ENCODE measurements at regions not wholly inside any gene's neighbourhood (a gene's known extent, or its start where the extent isn't known, plus 50 kb on each side); places are given as distances from the start of the nearest gene placed in this dataset.
A peak's percentile ranks its signal among the peaks of the same experiment; 100 is the strongest.

DNA sequence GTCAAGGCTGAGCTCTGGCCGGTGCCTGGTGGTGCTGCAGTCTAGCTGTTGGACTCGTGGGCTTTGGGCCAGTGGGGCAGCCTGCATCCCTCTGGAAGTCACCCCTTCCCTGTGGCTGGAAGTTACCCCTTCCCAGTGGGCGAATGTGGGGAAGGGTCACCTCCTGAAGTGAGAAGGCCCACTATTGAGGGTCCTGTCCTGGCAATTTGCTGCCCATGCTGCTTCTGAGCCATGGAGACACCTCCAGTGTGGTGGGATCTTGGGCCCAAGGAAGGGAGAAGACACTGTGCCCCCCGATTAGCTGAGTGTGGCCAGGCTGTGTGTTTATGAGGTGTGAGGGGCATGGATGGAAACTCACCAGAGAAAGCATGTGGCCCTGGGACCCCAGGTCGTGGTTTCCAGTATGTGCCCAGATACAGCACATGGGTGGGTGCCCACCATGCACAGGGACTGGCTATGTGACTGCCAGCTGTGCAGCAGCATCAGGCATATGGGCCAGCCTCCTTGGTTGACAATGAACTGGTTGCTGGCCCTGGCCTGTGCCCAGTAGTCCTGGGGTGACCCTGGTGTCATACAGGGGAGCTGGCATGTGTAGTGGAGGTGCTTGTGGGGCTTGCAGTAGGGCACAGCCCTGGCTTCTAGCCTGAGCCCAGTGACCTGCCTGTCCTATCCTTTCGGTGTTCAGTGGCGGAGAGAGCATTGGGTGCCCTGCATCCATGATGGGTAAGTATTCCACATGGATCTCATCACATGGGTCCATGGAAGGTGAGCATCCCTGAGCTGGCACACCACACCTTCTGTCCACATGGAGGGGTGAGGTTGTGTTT is 221.2 kb downstream of the SNRPN start:
- peak; percentile 1 for DNase-seq
- Histone ChIP-seq H3K4me2 (no peak overlapping the region), H3F3A (replicated peaks; ENCODE audit: insufficient read depth) (no peaks in the 10 kb centered on the region), H3K4me1 (ENCODE audit: control insufficient read depth in 1 of 2, insufficient read depth in 2 of 2, low read depth in 1 of 2, low read length in 1 of 2) (no peaks in the 10 kb centered on the region), H2AFZ (ENCODE audit: low read depth) (no peak overlapping the region), H3K9me2 (no peaks in the 10 kb centered on the region), H3K9me3 (no peaks in the 10 kb centered on the region), H3K27ac (ENCODE audit: low read depth in 2 of 2, low read length in 1 of 2) (no peak overlapping the region), H3K4me3 (ENCODE audit: low read depth in 2 of 2, low read length in 1 of 2) (no peak overlapping the region), H3K36me3 (replicated peaks in 1 of 2; ENCODE audit: control insufficient read depth in 1 of 2, insufficient read depth in 2 of 2, low read length in 1 of 2) (no peaks in the 10 kb centered on the region), H4K20me1 (ENCODE audit: insufficient read depth) (no peaks in the 10 kb centered on the region), H3K27me3 (ENCODE audit: insufficient read depth) (no peaks in the 10 kb centered on the region), H3K9ac (no peak overlapping the region), H3K79me2 (ENCODE audit: insufficient read depth) (no peaks in the 10 kb centered on the region)
- POLR2A ChIA-PET, result no interaction called here
- TF ChIP-seq USF1 (IDR thresholded peaks at IDR 0.05; ENCODE audit: borderline replicate concordance, low read depth), result no peak
- no peak for TF ChIP-seq PBX3 (IDR thresholded peaks at IDR 0.05)
- no peak for TF ChIP-seq CHD2 (IDR thresholded peaks at IDR 0.05; ENCODE audit: low read length, partially characterized antibody)
- no peak for TF ChIP-seq MAX (IDR thresholded peaks at IDR 0.05; ENCODE audit: low read depth)
- TF ChIP-seq YY1 (IDR thresholded peaks at IDR 0.05; ENCODE audit: low read depth), result no peak
- TF ChIP-seq GATA2 (CRISPR knock-in tag; IDR thresholded peaks at IDR 0.05), result no peak
- TF ChIP-seq, protein P1, sequence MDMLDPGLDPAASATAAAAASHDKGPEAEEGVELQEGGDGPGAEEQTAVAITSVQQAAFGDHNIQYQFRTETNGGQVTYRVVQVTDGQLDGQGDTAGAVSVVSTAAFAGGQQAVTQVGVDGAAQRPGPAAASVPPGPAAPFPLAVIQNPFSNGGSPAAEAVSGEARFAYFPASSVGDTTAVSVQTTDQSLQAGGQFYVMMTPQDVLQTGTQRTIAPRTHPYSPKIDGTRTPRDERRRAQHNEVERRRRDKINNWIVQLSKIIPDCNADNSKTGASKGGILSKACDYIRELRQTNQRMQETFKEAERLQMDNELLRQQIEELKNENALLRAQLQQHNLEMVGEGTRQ (IDR thresholded peaks at IDR 0.05; ENCODE audit: borderline replicate concordance, low read depth, low read length), result no peak
- TF ChIP-seq NRF1 (IDR thresholded peaks at IDR 0.05; ENCODE audit: low read depth, low read length), result no peak
- TF ChIP-seq GABPA (IDR thresholded peaks at IDR 0.05; ENCODE audit: low read depth), result no peak
- TF ChIP-seq RAD21 (IDR thresholded peaks at IDR 0.05; ENCODE audit: low read length), result no peak
- no peak for TF ChIP-seq TAF1 (IDR thresholded peaks at IDR 0.05; ENCODE audit: borderline replicate concordance, low read depth, low read length)
- TF ChIP-seq NFIC (IDR thresholded peaks at IDR 0.05; ENCODE audit: borderline replicate concordance), result no peak
- TF ChIP-seq CTCF (IDR thresholded peaks at IDR 0.05), result no peak
- no peak for TF ChIP-seq SMC3 (IDR thresholded peaks at IDR 0.05; ENCODE audit: low read depth, low read length)
- TF ChIP-seq REST (IDR thresholded peaks at IDR 0.05; ENCODE audit: low read depth, low read length), result no peak
- TF ChIP-seq MEF2A (IDR thresholded peaks at IDR 0.05; ENCODE audit: borderline replicate concordance, low read depth), result no peak
- 27% methylated on average over 2 of the region's 7 CpGs for WGBS (ENCODE audit: low lambda C conversion rate)
- CTCF ChIA-PET, result no interaction called here
